AG08395 (cell line): ENCODE measurements at regions not wholly inside any gene's neighbourhood (a gene's known extent, or its start where the extent isn't known, plus 50 kb on each side); places are given as distances from the start of the nearest gene placed in this dataset.

Experiments used
- DNase-seq: peaks from one replicate; pipeline ENCODE4 v3.0.0; 2012; ENCODE audit warnings: mixed read lengths, low spot score

GRCh38 chr2:106941372-106941993, 55.5 kb upstream of the ST6GAL2 start:
- DNase-seq, result no peak

- no peak for DNase-seq
These were observed 57.7 kb upstream of the ST6GAL2 start for GRCh38 chr2:106943468-106944200.

GRCh38 chr2:106944215-106944614, 58.2 kb upstream of the ST6GAL2 start:
- DNase-seq, result peak; percentile 66

- DNase-seq, result no peak
These were observed 62.6 kb upstream of the ST6GAL2 start for GRCh38 chr2:106948540-106948939.

GRCh38 chr2:106953236-106953635, 67.3 kb upstream of the ST6GAL2 start:
- DNase-seq, result no peak

GRCh38 chr2:106953779-106954178, 67.8 kb upstream of the ST6GAL2 start:
- no peak for DNase-seq

- DNase-seq, result no peak
These were observed 68.3 kb upstream of the ST6GAL2 start for GRCh38 chr2:106954304-106954703.

GRCh38 chr2:106956416-106956815, 70.4 kb upstream of the ST6GAL2 start:
- DNase-seq, result no peak

- DNase-seq, result peak; percentile 90
These were observed 70.9 kb upstream of the ST6GAL2 start for GRCh38 chr2:106956879-106957278.

- DNase-seq, result no peak
These were observed 74.2 kb upstream of the ST6GAL2 start for GRCh38 chr2:106959975-106960682.

GRCh38 chr2:106960683-106961161, 74.8 kb upstream of the ST6GAL2 start:
- DNase-seq, result no peak

GRCh38 chr2:106961328-106961727, 75.4 kb upstream of the ST6GAL2 start:
- no peak for DNase-seq

GRCh38 chr2:106963156-106963555, 77.2 kb upstream of the ST6GAL2 start:
- no peak for DNase-seq

- no peak for DNase-seq
These were observed 77.9 kb upstream of the ST6GAL2 start for GRCh38 chr2:106963893-106964292.

GRCh38 chr2:106965611-106966010, 79.6 kb upstream of the ST6GAL2 start:
- no peak for DNase-seq

GRCh38 chr2:106969777-106970176, 83.8 kb upstream of the ST6GAL2 start:
- DNase-seq, result no peak

GRCh38 chr2:106970471-106971261, 84.7 kb upstream of the ST6GAL2 start:
- no peak for DNase-seq

- peak; percentile 41 for DNase-seq
These were observed 86.8 kb upstream of the ST6GAL2 start for GRCh38 chr2:106972782-106973181.

- no peak for DNase-seq
These were observed 88.9 kb upstream of the ST6GAL2 start for GRCh38 chr2:106974891-106975290.

- no peak for DNase-seq
These were observed 89.7 kb upstream of the ST6GAL2 start for GRCh38 chr2:106975641-106976040.

- DNase-seq, result no peak
These were observed 90.6 kb upstream of the ST6GAL2 start for GRCh38 chr2:106976548-106976947.

- DNase-seq, result no peak
These were observed 91.8 kb upstream of the ST6GAL2 start for GRCh38 chr2:106977717-106978116.
